GM06990 (cell line): ENCODE measurements at regions not wholly inside any gene's neighbourhood (a gene's known extent, or its start where the extent isn't known, plus 50 kb on each side); places are given as distances from the start of the nearest gene placed in this dataset.

Experiments
- DNase-seq: peaks from one replicate; pipeline ENCODE4 v3.0.0-alpha.2; 2011; ENCODE audit not compliant: insufficient read length; ENCODE audit errors: extremely low read depth
- H3K27me3 ChIP-seq: replicated peaks from 2 replicates; pipeline ENCODE4 v1.6.0; 2011; ENCODE audit warnings: low read length; ENCODE audit not compliant: control insufficient read depth, insufficient read depth
- H3K36me3 ChIP-seq: 2 replicates; pipeline ENCODE4 v1.5.1; 2011; ENCODE audit warnings: low read length; ENCODE audit not compliant: control insufficient read depth, insufficient read depth
- H3K4me3 ChIP-seq: replicated peaks from 2 replicates; pipeline ENCODE4 v1.5.1; 2011; ENCODE audit warnings: low read depth, mild to moderate bottlenecking, control low read depth, low read length
- TF ChIP-seq, protein P1 (sequence below): IDR thresholded peaks from 2 replicates; pipeline ENCODE4 v1.5.1; 2011; ENCODE audit warnings: low read length, control low read depth, mild to moderate bottlenecking, inconsistent platforms; ENCODE audit not compliant: insufficient read depth, poor library complexity, severe bottlenecking

DNA sequence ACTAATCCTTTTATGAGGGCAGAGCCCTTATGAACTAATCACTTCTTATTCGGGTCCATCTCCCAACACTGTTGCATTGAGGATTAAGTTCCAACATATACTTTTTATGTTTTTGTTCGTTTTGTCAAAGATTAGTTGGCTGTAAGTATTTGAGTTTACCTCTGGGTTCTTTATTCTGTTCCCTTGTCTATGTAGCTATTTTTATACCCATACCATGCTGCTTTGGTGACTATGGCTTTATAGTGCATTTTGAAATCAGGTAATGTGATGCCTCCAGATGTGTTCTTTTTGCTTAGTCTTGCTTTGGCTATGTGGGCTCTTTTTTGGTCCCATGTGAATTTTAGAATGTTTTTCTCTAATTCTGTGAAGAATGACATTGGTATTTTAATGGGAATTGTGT, 166.4 kb upstream of the KCNMB2 start:
- no peak for DNase-seq
- Histone ChIP-seq H3K4me3 (no peak overlapping the region), H3K27me3 (no peaks in the 10 kb centered on the region), H3K36me3 (no peaks in the 10 kb centered on the region)
- TF ChIP-seq, protein P1, sequence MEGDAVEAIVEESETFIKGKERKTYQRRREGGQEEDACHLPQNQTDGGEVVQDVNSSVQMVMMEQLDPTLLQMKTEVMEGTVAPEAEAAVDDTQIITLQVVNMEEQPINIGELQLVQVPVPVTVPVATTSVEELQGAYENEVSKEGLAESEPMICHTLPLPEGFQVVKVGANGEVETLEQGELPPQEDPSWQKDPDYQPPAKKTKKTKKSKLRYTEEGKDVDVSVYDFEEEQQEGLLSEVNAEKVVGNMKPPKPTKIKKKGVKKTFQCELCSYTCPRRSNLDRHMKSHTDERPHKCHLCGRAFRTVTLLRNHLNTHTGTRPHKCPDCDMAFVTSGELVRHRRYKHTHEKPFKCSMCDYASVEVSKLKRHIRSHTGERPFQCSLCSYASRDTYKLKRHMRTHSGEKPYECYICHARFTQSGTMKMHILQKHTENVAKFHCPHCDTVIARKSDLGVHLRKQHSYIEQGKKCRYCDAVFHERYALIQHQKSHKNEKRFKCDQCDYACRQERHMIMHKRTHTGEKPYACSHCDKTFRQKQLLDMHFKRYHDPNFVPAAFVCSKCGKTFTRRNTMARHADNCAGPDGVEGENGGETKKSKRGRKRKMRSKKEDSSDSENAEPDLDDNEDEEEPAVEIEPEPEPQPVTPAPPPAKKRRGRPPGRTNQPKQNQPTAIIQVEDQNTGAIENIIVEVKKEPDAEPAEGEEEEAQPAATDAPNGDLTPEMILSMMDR: no peak

GRCh38 chr3:178370387-178370786, 165.8 kb upstream of the KCNMB2 start:
- no peaks in the 10 kb centered on the region for H3K27me3 ChIP-seq
- no peaks in the 10 kb centered on the region for H3K36me3 ChIP-seq
- TF ChIP-seq, protein P1: no peak
- DNase-seq: no peak
- no peak overlapping the region for H3K4me3 ChIP-seq

DNA sequence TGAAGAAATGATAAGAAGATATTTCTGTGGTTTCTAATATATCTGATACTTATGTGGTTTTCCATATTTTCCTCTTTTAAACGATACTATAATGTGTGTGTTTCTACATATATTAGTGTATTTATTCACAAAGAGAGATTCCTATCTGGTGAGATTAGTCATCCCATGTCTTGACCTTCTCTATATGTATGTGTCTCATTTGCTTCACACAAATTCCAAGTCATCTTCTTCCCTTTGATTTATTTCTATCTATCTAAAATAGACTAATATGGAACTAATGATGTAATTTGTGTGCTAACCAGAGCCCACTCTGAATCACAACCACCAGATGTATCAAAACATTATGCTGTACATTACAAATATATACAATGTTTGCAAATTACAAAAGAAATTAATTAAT, 154.7 kb upstream of the KCNMB2 start:
- DNase-seq: no peak
- Histone ChIP-seq H3K27me3 (no peaks in the 10 kb centered on the region), H3K36me3 (no peaks in the 10 kb centered on the region), H3K4me3 (no peak overlapping the region)
- TF ChIP-seq, protein P1: no peak

- no peaks in the 10 kb centered on the region for H3K27me3 ChIP-seq
- TF ChIP-seq, protein P1: no peak
- H3K4me3 ChIP-seq: no peak overlapping the region
- no peak for DNase-seq
- no peaks in the 10 kb centered on the region for H3K36me3 ChIP-seq
Observed at GRCh38 chr3:178381971-178382448, 154.2 kb upstream of the KCNMB2 start.

DNA sequence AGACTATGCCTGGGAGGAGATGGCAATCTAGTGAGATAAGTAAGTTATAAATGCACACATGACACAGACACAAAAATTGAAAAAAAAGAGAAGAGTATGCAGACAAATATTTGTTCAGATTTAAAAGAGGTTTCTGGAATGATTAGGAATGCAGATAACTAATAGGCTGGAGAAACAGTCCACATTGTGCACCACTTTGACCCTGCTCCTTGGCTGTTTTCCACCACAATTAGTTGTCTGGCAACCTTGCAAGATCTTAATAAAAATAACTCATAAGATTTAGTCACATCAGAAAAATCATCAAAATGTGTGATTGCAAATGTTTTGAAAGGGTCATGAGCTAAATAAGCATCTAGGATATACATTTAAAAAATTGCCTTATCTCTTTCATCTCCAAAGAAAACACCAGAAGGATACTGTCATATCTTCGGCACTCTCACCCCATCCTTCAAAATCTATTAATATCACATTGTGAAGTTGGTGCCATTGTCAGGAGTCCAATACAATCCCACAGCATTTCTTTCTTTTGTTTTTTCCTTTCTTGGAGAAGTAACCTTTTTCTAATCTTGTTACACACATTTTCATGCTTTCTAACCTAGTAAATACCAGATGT, 153.7 kb upstream of the KCNMB2 start:
- Histone ChIP-seq H3K4me3 (no peak overlapping the region), H3K27me3 (no peaks in the 10 kb centered on the region), H3K36me3 (no peaks in the 10 kb centered on the region)
- TF ChIP-seq, protein P1: no peak
- no peak for DNase-seq
